Epithelial cell of prostate (primary cell): ENCODE measurements at regions not wholly inside any gene's neighbourhood (a gene's known extent, or its start where the extent isn't known, plus 50 kb on each side); places are given as distances from the start of the nearest gene placed in this dataset.
"Not testable (repeated sequence)": the region's sequence is repeated elsewhere in the genome, so short reads cannot be mapped to it uniquely, and the experiment has no call there.

ENCODE experiments used
- DNase-seq: peaks from one replicate; pipeline ENCODE4 v3.0.0-alpha.2; 2011; ENCODE audit warnings: low read depth, low spot score
- H3K27ac ChIP-seq: fragments of 450-650 bp; 2 replicates; pipeline ENCODE4 v1.5.1; 2017; ENCODE audit warnings: mild to moderate bottlenecking

DNA sequence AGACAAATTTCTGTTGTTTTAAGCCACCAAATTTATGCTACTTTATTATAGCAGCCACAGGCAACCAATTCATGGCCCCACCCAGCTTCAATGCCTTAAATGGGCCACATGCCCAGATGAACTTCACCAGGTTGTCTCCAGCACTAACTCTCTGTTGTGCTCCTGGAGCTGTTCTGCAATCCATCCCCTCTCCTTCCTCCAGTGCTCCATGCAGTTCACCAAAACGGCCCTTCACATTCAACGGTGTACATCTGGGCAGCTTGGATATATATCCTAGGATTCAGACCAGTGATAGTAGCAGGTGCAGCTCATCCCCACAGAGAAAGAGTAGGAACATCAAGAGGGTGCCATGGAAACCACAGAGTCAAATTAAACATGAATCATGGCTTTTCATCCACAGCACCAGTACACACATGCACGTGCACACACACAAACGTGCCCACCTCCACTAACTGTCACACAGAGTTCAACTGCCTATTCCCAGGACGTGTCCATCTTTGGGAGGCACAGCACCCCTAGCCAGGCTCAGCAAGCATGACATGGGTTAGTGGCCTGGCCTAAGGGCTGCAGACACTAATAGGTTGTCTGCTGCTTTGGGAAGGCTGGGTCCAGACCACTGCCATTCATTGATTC lies 134.5 kb downstream of the MED10 start:
- H3K27ac ChIP-seq, result no peak overlapping the region
- DNase-seq, result no peak

DNA sequence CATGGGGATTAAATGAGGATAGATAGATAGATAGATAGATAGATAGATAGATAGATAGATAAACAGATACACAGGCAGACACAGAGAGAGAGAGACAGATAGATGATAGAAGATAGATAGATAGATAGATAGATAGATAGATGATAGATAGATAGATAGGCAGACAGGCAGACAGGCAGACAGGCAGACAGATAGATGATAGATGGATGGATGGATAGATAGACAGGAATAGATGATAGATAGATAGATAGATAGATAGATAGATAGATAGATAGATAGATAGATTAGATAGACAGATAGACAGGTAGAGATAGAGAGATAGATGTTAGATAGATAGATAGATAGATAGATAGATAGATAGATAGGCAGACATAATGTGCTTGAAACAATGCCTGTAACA lies 137.3 kb downstream of the MED10 start:
- not testable (repeated sequence) for H3K27ac ChIP-seq

DNA sequence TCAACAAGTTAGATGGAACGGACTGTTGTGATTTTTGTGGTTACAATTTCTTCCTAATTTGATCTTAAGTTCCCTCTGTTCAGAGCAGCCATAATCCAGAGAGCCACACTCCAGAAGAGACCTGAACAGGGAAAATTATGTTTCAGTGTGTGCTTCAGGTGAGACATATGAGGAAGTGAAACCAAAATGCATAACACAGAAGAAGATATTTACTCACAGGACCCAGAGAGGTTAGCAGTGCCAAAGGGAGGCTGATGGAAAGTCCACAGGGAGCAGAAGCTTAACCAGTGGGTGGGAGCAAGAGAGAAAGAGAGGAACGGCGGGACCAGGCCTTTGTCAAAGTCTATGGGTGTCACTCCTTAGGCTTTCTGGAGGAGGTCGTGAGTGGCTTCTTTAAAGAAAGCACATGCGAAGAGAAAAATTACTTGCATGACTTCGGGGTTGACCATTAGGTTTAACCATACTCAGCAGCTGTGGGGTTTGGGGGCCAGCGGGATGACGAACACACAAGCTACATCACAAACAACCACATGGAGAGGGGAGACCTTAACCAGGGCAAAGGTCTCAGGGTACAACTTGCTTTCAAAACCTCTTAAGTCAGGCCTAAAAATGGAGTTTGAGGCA lies 141.4 kb downstream of the MED10 start:
- H3K27ac ChIP-seq, result peak overlapping the region; percentile 67
- DNase-seq, result no peak

More for the DNA sequence above, 137.3 kb downstream of the MED10 start:
- not testable (repeated sequence) for DNase-seq

DNA sequence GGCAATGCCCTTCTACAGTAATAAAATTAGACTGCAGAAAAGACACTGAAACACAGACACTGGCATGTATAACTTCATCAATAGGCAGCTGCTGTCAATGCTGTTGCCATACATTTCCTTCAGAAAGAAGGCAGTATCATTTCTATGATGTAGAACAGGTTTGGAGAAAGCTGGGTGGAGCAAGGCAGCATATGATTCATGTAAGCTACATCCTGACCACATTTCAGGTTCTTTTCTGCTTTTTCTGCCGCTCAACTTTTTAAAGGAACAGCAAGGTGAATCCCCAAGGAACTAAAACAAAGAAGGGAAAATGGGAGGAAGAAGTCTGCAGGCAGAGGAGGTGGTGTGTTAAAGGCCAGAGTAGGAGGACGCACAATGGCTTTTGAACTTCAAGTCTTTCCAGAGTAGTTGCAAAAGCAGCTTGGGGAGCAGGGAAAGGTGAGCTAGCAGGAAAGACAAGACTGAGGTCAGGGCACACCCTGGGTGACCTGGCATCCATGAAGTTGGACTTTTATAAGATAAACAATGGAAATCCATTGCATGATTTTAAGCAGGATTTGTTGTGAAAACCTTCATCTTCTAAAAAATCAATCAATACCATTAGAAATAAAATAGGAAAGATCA lies 142.1 kb downstream of the MED10 start:
- H3K27ac ChIP-seq, result peak overlapping the region; percentile 67

DNA sequence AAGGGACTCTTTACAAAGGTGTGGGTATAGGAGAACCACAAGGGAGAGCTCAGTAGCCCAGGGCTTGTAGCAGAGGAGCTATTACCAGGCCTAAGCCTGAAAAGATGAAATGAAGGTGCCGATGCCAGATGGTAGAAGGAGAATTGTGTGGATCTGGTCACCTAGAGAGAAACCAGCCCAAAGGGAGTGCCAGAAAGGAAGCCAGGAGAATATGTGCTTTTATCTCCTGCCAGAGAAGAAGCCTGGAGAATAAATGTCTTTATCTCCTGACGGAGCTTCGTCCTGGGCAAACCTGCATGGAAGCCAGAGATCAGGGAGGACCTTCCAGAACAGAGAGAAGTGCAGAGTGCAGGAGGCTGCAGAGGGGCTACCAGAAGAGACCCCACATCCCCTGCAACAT lies 142.6 kb downstream of the MED10 start:
- peak overlapping the region; percentile 67 for H3K27ac ChIP-seq
- no peak for DNase-seq

More for the DNA sequence above, 142.1 kb downstream of the MED10 start:
- peak; percentile 57 for DNase-seq

DNA sequence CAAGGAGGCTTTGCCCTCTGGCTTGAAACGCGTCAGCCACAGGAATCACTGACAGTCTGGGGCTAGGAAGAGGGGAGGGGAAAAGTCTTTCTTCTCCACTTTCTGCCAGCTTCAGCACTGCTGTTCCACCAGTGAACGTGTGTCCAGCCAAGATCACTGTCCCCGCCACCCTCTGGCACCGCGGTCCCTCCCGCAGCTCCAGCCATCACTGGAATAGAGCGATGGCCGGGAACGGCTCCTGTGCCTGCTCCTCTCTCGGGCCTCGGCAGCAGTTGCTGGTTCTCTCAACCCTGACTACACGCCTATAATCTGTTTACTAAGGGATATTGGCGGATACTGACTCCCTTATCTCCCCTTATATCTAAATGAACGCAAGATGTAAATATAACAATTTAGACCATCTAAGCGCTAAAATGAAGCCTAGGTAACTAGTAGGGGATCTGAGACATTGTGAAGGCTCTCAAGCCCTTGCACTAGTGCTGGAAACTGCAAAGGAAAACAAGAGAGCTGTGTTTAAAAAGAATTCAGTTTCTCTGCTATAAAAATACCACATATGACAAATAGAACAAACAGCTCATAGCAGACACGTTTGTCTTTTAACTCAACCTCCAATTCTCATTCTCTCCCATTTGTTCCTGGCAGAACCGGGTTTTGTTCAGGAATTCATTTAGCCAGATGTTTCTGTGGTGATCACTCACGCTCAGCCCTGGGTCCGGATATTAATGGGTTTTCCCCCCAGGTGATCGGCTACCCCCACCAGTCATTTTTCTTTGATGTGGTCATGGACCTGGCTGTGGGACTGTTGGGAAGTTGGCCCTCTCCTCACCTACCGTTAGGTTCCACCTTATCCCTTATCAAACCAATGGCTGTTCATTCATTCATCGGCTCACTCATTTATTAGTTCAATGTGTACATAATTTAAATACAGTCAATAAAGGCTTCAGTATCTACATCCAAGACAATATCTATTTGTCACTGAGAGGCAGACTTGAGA lies 149.8 kb downstream of the MED10 start:
- H3K27ac ChIP-seq, result peak overlapping the region; percentile 29
- no peak for DNase-seq

DNA sequence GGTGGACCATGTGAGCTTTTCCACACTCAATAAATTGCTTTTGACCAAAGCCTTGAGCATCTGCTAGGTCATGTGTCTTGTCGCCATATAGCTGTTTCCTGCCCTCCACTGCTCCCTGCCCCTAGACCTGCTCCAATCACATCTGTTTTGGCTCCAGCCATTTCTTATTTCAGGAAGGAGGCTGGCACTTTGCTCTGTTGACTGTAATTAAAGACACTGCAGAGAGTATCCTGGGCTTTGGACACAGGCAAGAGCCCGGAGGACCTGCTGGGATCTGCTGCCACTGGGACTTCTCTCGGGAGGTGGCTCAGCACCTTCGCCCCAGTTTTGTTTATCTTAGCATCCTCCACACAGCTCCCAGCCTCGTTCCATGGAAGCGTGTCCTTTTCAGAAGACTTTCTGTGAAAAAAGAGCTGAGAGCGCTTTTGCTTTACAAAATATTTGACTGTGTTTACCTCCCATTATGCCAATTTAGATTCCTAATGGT lies 153.2 kb downstream of the MED10 start:
- no peak overlapping the region for H3K27ac ChIP-seq
- no peak for DNase-seq

DNA sequence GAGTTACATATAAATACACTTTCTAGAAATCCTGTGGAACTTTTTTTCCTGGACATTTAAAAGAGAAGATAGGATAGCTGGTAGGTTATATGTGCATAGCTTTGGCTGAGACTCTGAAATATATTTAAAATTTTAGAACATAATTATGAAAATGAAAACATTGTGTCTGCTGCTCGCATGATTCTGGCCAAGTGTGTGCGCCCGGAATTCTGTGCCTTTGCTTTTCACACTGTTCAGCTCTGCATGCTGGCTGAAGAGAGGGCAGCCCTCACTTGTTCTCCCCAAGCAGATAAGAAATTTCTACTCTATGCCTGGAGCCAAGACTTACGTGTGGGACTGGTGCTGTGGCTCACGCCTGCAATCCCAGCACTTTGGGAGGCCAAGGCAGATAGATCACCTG lies 153.9 kb downstream of the MED10 start:
- no peak overlapping the region for H3K27ac ChIP-seq
- no peak for DNase-seq

DNA sequence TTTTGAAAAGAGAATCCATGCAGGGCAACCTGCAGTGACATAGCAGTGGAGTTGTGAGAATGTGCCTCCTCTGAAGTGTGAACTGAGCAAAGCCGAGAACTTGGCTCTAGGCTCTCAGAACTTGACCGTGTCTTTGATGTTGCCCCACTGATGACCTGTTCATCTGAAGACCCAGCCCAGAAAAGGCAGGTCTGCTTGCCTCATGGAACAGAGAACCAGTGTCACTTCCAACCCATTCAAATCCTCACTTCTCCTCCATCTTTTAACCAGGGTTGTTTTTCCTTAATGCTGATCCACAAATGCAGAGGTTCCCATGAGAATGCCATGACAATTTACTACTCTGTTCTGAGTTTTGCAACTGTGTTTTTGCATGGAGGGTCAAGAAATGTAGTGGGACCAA lies 155.4 kb downstream of the MED10 start:
- no peak for DNase-seq
- no peak overlapping the region for H3K27ac ChIP-seq

DNA sequence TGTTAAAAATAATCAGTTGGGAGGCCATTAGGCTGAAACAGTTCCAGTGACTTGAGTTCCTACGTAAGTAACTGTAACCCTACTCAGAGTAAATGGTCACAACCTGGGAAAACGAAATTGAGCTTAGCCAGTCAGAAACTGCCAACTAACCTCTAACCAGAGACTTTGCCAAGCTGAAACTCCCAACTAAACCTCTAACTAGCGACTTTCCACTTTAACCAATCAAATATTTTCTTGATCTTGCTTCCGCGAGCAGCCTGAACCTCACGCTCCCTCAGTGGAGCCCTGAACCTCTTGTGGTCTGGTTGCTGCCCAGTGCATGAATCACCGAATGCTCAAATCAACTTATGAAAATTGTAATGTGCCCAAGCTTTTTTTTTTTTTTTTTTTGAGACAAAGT lies 156.2 kb downstream of the MED10 start:
- DNase-seq, result no peak
- H3K27ac ChIP-seq, result no peak overlapping the region

DNA sequence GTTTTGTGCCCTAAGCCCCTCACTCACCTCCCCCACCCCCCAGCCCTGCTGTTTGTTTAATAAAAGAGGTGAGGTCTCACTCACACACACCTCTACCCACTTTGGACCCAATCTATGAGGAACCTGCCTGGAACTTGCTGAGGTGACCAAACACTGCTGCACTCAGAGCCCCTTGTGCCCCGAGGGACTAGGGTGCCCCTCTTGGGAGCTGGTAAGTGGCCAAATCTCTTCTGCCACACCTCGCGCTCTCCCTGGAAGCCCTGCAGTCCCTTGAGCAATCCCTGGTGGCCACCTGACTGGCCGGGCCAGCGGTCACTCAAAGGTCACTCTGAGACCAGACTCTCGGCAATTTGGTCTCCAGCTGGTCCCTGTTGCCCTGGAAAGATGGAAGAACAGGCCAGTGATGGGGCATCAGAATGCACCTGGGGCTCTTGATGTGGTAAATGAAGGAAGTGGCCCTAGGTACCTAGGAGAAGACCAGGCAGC lies 157.2 kb downstream of the MED10 start:
- no peak for DNase-seq
- H3K27ac ChIP-seq, result no peak overlapping the region

DNA sequence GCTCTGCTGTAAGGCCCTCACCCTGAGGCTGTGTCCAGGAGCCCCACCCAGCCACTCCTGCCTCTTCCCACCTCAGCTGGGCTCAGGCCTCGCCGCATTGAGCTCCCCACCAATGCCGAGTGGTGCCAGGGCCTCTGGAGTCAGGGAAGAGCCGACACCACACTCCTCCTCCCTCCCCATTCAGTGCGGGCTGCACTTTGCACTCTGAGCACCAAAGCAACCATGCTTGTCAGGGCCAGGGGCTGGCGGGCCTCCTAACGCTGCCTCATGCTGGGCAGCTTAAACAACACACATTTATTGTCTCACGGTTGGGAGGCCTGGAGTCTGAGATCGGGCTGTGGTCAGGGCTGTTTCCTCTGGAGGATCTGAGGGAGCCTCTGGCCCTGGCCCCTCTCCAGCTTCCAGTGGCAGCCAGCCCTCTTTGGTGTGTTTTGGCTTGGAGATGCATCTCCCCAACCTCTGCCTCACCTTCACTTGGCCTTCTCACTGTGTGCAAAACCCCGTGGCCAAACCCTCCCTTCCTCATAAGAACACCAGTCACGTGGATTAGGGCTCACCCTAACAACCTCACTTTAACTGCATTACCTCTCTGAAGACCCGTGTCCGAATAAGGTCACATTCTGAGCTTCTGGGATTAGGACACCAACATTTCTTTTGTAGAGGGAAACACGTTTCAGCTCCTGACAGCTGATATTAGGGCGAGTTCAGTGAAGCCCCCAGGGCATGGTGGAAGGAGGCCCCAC lies 157.8 kb downstream of the MED10 start:
- H3K27ac ChIP-seq, result no peak overlapping the region
- no peak for DNase-seq

DNA sequence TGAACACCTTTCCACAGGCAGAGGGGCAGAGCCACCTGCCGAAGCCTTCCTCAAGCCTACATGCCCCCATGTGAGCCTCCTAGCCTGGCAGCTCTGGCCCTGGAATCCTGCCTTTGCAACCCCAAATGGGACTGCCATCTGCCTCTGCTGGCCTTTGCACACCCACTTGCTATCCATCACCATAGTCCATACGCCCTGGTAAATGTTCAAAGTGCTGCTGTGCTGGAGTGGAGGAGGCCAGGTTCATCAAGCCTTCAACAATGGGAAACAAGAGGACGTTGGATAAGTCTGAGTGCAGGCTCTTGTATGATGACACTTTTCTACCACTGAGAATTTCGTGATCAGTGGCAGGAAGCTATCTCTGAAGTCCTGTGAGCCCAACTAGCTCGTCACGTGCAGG lies 159.8 kb downstream of the MED10 start:
- DNase-seq, result no peak
- no peak overlapping the region for H3K27ac ChIP-seq

DNA sequence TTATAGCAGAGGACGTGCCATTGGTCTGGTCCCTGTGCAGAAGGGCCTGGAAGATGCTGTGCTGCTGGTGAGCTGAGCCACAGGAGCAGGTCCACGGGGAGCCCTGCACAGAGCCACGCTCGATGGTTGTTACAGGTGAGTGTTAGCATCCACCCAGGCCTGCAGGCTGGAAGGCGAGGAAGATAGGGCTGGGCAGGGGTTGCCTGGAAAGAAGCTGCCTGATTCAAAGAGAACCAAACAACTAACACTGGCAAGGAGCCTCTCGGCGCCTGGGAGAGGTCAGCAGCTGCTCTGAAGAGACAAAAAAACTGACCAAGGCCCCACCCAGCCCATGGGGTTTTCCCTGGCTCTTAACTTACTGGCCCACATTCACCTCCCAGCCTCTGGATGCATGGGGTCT lies 160.2 kb downstream of the MED10 start:
- DNase-seq, result no peak
- H3K27ac ChIP-seq, result no peak overlapping the region

DNA sequence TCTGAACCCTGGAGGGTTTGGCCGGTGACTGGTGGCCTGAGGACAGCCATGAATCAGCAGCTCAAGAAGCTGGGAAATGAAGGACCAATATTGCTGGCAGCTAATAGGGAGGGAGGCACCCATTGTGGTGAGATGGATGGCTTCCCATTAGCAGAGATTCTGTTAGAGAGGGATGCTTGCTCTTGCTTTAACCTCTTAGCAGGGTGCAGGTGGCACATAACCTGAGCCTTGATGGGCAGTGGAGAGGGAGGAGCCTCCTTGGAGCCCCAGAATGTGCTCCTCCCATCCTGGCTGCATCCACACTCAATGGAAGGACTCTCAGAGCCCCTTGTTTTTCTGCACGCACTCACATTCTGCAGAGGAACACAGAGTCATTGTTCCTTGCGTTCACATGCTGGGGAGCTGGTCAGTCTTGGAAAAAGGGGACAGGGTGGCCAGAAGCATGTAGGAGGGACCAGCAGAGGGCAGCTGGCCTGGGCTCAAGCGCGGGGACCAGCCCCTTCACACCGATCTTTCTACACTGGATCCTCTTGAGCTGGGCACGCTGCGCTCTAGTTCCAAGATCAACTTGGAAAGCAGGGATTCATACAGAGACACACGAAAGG lies 161.8 kb downstream of the MED10 start:
- no peak overlapping the region for H3K27ac ChIP-seq
- DNase-seq, result no peak

DNA sequence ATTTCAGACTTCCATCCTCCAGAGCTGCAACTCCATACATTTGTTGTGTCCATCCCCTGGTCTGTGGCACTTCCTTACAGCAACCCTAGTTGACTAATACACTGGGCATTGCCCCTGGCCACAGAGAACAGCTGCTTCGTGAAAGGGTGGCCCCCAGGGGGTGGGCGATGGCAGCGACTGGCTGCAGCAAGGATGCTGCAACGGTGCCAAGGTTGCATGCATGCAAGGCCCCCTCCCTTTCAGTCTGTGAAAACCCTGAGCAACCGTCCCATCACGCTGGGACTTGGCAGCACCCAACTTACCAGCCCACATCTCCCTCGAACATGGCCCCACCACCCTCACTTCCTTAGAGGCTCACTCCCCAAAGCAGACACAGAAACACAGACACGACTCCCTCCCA lies 162.5 kb downstream of the MED10 start:
- no peak overlapping the region for H3K27ac ChIP-seq
- DNase-seq, result no peak

DNA sequence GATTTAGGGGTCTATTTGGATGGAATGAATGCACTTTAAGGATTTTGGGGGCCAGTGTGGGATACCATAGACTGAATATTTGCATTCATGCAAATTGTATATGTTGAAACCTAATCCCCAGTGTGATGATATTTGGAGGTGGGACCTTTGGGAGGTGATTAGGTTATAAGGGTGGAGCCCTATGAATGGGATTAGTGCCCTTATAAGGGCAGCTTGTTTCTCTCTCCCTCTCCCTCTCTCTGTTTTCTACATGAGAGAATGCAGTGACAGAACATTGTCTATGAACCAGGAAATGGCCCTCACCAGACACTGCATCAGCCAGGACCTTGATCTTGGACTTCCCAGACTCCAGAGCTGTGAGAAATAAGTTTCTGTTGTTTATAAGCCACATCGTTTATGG lies 166.1 kb downstream of the MED10 start:
- no peak overlapping the region for H3K27ac ChIP-seq

DNA sequence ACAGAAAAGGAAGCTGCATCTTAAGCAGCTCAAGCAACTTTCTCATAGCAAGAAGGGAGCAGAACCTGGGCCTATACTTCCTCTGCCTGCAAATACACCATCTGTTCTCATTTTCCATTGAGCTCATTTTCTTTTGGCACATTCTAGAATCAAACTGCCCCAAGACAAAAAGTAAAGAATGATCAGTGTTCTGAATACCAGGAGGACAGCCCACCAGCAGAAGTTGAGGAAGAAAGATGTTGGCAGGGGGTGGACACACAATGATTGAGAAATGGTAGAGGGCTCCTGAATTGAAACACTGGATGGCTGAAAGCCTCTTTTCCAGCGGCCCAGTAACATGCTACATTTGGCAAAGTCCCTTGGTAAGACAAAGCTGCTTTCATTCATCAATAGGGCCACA lies 171.8 kb downstream of the MED10 start:
- no peak for DNase-seq

More for the DNA sequence above, 166.1 kb downstream of the MED10 start:
- DNase-seq, result no peak

DNA sequence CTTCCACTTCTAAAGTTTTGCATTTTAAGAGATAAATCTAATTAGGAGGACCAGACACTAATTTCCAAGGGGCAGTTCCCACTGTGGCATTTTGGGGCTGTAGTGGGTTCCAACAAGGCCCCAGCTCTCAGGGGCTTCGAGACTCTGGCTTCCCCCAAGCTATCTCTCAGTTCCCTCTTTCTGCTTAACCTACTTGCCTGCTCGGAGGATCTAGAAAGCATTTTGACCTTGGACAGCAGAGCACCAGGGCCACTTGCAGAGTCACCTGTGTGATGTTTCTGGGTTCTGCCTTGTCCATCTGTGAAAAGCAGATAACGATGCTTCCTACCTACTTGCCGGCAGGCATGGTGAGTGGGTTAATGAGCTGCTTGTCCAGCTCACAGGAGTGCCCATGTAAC lies 175.4 kb downstream of the MED10 start:
- DNase-seq, result no peak
- H3K27ac ChIP-seq, result no peak overlapping the region

More for the DNA sequence above, 171.8 kb downstream of the MED10 start:
- H3K27ac ChIP-seq, result no peak overlapping the region
